ENCODE measurements at regions not wholly inside any gene's neighbourhood (a gene's known extent, or its start where the extent isn't known, plus 50 kb on each side); places are given as distances from the start of the nearest gene placed in this dataset.
A peak's percentile ranks its signal among the peaks of the same experiment; 100 is the strongest.

DNA sequence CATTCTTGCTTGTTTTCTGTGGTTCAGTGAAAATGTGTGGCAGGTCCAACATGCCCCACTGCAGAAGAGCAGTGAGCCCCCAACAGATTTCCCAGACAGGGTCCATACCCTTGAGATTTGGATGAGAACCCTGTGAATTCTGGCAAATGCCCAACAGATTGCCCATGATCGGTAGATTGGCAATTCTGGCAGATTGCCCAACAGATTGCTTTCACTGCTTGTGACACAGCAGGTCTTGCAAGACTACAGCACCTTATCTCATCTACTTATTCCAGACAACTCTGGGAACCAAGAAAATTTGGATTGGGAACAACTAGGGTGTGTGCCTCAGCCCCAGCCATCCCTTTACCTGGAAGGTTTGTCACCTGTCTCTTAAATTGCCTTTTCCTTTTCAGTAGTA lies 143.7 kb upstream of the COL1A2 start:
- no peak overlapping the region for H2BK15ac ChIP-seq (replicated peaks; ENCODE audit: low read depth)
- H4K8ac ChIP-seq (ENCODE audit: low read depth, low read length) = no peak overlapping the region
- H3K4me1 ChIP-seq (ENCODE audit: control insufficient read depth, low read depth, low read length) = no peaks in the 10 kb centered on the region
- no CpG with 5 or more reads among the region's 1 CpG for WGBS (ENCODE audit: extremely low coverage, insufficient coverage, low lambda C conversion rate)
- no peak overlapping the region for H3K4me3 ChIP-seq (ENCODE audit: low read length)
- no peak overlapping the region for H3K9ac ChIP-seq (ENCODE audit: low read length)
- H3K4me2 ChIP-seq (ENCODE audit: low read length) = no peak overlapping the region
- H3K18ac ChIP-seq (ENCODE audit: low read length) = no peak overlapping the region
- H2BK120ac ChIP-seq (ENCODE audit: low read depth, low read length) = no peak overlapping the region
- H3K56ac ChIP-seq (ENCODE audit: low read length) = no peak overlapping the region
- H3K4ac ChIP-seq (ENCODE audit: low read depth, low read length) = no peak overlapping the region
- H3K36me3 ChIP-seq (ENCODE audit: control insufficient read depth, insufficient read depth, low read length) = no peaks in the 10 kb centered on the region
- no peak overlapping the region for H4K5ac ChIP-seq (ENCODE audit: low read length)
- H2AK5ac ChIP-seq (ENCODE audit: low read length) = no peak overlapping the region
- no peaks in the 10 kb centered on the region for H3K79me1 ChIP-seq (ENCODE audit: low read length)
- no peak for DNase-seq
- H3K27me3 ChIP-seq (ENCODE audit: insufficient read depth, low read length, poor library complexity) = no peaks in the 10 kb centered on the region
- H3K27ac ChIP-seq (ENCODE audit: low read depth, low read length) = no peak overlapping the region
- no peak overlapping the region for H2BK5ac ChIP-seq (ENCODE audit: low read length)
- H3K23ac ChIP-seq (ENCODE audit: low read length) = no peak overlapping the region
- no peaks in the 10 kb centered on the region for H3K79me2 ChIP-seq (ENCODE audit: control insufficient read depth, insufficient read depth, low read length)

GRCh38 chr7:94252124-94252523 lies 142.6 kb upstream of the COL1A2 start:
- no peaks in the 10 kb centered on the region for H3K79me1 ChIP-seq (ENCODE audit: low read length)
- DNase-seq = no peak
- H2BK120ac ChIP-seq (ENCODE audit: low read depth, low read length) = no peak overlapping the region
- no peak overlapping the region for H2AK5ac ChIP-seq (ENCODE audit: low read length)
- no peaks in the 10 kb centered on the region for H3K36me3 ChIP-seq (ENCODE audit: control insufficient read depth, insufficient read depth, low read length)
- no peak overlapping the region for H4K5ac ChIP-seq (ENCODE audit: low read length)
- H3K4ac ChIP-seq (ENCODE audit: low read depth, low read length) = no peak overlapping the region
- no peaks in the 10 kb centered on the region for H3K4me1 ChIP-seq (ENCODE audit: control insufficient read depth, low read depth, low read length)
- H3K4me3 ChIP-seq (ENCODE audit: low read length) = no peak overlapping the region
- no peak overlapping the region for H2BK5ac ChIP-seq (ENCODE audit: low read length)
- WGBS (ENCODE audit: extremely low coverage, insufficient coverage, low lambda C conversion rate) = no CpG with 5 or more reads among the region's 1 CpG
- H3K9ac ChIP-seq (ENCODE audit: low read length) = no peak overlapping the region
- H3K4me2 ChIP-seq (ENCODE audit: low read length) = no peak overlapping the region
- H3K18ac ChIP-seq (ENCODE audit: low read length) = no peak overlapping the region
- no peaks in the 10 kb centered on the region for H3K27me3 ChIP-seq (ENCODE audit: insufficient read depth, low read length, poor library complexity)
- no peak overlapping the region for H4K8ac ChIP-seq (ENCODE audit: low read depth, low read length)
- H3K23ac ChIP-seq (ENCODE audit: low read length) = no peak overlapping the region
- H3K79me2 ChIP-seq (ENCODE audit: control insufficient read depth, insufficient read depth, low read length) = no peaks in the 10 kb centered on the region
- no peak overlapping the region for H2BK15ac ChIP-seq (replicated peaks; ENCODE audit: low read depth)
- no peak overlapping the region for H3K27ac ChIP-seq (ENCODE audit: low read depth, low read length)
- H3K56ac ChIP-seq (ENCODE audit: low read length) = no peak overlapping the region

- H3K4ac ChIP-seq (ENCODE audit: low read depth, low read length) = no peak overlapping the region
Observed at GRCh38 chr7:94252971-94253370, 141.7 kb upstream of the COL1A2 start.

DNA sequence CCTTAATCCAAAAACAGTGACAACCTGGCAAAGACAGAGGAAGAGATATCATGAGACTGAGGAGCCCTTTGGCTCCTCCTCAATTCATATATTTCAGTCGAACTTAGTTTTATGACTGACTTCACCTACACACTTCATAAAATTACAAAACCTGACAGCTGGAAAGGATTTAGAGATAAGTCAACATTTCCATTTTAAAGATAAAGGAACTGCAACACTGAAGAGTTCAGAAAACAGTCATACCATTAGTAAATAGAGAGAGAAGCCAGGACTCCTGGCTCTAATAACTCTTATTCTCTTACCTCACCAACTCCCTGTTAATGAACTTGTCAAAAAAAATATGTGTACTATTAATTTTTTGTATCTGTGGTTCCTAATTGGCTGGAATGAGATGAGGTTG lies 141.0 kb upstream of the COL1A2 start:
- Histone ChIP-seq H3K4me2 (ENCODE audit: low read length) (no peak overlapping the region), H3K79me1 (ENCODE audit: low read length) (no peaks in the 10 kb centered on the region), H3K4me1 (ENCODE audit: control insufficient read depth, low read depth, low read length) (no peaks in the 10 kb centered on the region), H3K36me3 (ENCODE audit: control insufficient read depth, insufficient read depth, low read length) (no peaks in the 10 kb centered on the region), H3K4ac (ENCODE audit: low read depth, low read length) (no peak overlapping the region), H3K27me3 (ENCODE audit: insufficient read depth, low read length, poor library complexity) (no peaks in the 10 kb centered on the region), H4K8ac (ENCODE audit: low read depth, low read length) (no peak overlapping the region), H2AK5ac (ENCODE audit: low read length) (no peak overlapping the region), H2BK120ac (ENCODE audit: low read depth, low read length) (no peak overlapping the region), H3K18ac (ENCODE audit: low read length) (no peak overlapping the region), H3K4me3 (ENCODE audit: low read length) (no peak overlapping the region), H3K9ac (ENCODE audit: low read length) (no peak overlapping the region), H2BK15ac (replicated peaks; ENCODE audit: low read depth) (no peak overlapping the region), H3K56ac (ENCODE audit: low read length) (no peak overlapping the region), H3K27ac (ENCODE audit: low read depth, low read length) (no peak overlapping the region), H2BK5ac (ENCODE audit: low read length) (no peak overlapping the region), H3K79me2 (ENCODE audit: control insufficient read depth, insufficient read depth, low read length) (no peaks in the 10 kb centered on the region), H3K23ac (ENCODE audit: low read length) (no peak overlapping the region), H4K5ac (ENCODE audit: low read length) (no peak overlapping the region)
- no peak for DNase-seq
- WGBS (ENCODE audit: extremely low coverage, insufficient coverage, low lambda C conversion rate) = no CpG with 5 or more reads among the region's 1 CpG

More at GRCh38 chr7:94252971-94253370, 141.7 kb upstream of the COL1A2 start:
- Histone ChIP-seq H3K27ac (ENCODE audit: low read depth, low read length) (no peak overlapping the region), H3K79me2 (ENCODE audit: control insufficient read depth, insufficient read depth, low read length) (no peaks in the 10 kb centered on the region), H3K9ac (ENCODE audit: low read length) (no peak overlapping the region), H2AK5ac (ENCODE audit: low read length) (no peak overlapping the region), H3K27me3 (ENCODE audit: insufficient read depth, low read length, poor library complexity) (no peaks in the 10 kb centered on the region), H3K4me2 (ENCODE audit: low read length) (no peak overlapping the region), H3K4me1 (ENCODE audit: control insufficient read depth, low read depth, low read length) (no peaks in the 10 kb centered on the region), H3K79me1 (ENCODE audit: low read length) (no peaks in the 10 kb centered on the region), H4K5ac (ENCODE audit: low read length) (no peak overlapping the region), H2BK15ac (replicated peaks; ENCODE audit: low read depth) (no peak overlapping the region), H4K8ac (ENCODE audit: low read depth, low read length) (no peak overlapping the region), H2BK5ac (ENCODE audit: low read length) (no peak overlapping the region), H2BK120ac (ENCODE audit: low read depth, low read length) (no peak overlapping the region), H3K23ac (ENCODE audit: low read length) (no peak overlapping the region), H3K18ac (ENCODE audit: low read length) (no peak overlapping the region), H3K36me3 (ENCODE audit: control insufficient read depth, insufficient read depth, low read length) (no peaks in the 10 kb centered on the region), H3K56ac (ENCODE audit: low read length) (no peak overlapping the region), H3K4me3 (ENCODE audit: low read length) (no peak overlapping the region)
- no peak for DNase-seq

DNA sequence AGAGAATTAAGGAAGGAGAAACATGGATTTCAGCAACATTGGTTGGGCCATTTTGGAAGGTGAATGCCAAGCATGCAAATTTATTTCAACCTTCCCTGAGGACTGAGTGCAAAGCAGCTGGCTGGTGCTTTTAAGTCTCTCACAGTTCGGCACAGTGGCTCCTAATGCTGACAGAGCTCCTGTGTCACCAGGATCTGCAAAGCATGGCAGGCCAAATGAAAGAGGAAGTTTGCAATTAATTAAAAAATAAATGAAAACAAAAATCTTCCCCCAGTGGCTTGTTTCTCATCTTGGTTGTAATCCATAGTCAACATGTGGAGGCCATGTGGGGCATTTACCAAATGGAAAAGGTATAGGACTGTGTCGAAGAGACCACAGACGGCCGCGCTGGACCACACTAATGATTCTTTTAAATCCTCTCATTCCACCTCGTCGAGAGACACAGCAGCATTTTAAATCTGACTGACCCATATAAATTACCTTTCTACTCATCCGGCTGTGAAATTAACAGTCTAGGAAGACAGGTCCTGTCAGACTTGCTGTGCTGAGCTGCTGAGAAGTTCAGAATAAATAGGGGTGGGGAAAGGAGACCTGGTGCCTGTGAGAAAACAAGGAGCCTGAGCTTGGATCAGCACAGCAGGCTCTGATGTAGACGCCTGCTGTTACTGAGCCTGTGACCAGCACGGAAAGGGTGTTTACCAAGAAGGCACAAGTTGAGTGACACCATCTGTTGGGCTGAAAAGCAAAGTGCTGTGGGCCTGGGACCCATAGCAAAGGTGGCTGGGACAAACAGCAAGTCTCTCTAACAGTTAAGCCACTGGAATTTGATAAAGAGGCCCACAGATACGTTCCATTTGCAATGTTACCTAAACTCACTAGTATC lies 136.0 kb upstream of the COL1A2 start:
- H2BK120ac ChIP-seq (ENCODE audit: low read depth, low read length) = peak overlapping the region; percentile 61
- H2BK5ac ChIP-seq (ENCODE audit: low read length) = no peak overlapping the region
- no peak overlapping the region for H3K4me2 ChIP-seq (ENCODE audit: low read length)
- no peaks in the 10 kb centered on the region for H3K79me2 ChIP-seq (ENCODE audit: control insufficient read depth, insufficient read depth, low read length)
- no peak overlapping the region for H4K8ac ChIP-seq (ENCODE audit: low read depth, low read length)
- no peak overlapping the region for H3K4me3 ChIP-seq (ENCODE audit: low read length)
- DNase-seq = peak; percentile 81
- no peak overlapping the region for H3K56ac ChIP-seq (ENCODE audit: low read length)
- no peak overlapping the region for H3K23ac ChIP-seq (ENCODE audit: low read length)
- no peaks in the 10 kb centered on the region for H3K79me1 ChIP-seq (ENCODE audit: low read length)
- H3K4ac ChIP-seq (ENCODE audit: low read depth, low read length) = no peak overlapping the region
- H3K4me1 ChIP-seq (ENCODE audit: control insufficient read depth, low read depth, low read length) = no peaks in the 10 kb centered on the region
- H3K27me3 ChIP-seq (ENCODE audit: insufficient read depth, low read length, poor library complexity) = no peaks in the 10 kb centered on the region
- H3K36me3 ChIP-seq (ENCODE audit: control insufficient read depth, insufficient read depth, low read length) = no peaks in the 10 kb centered on the region
- no peak overlapping the region for H3K27ac ChIP-seq (ENCODE audit: low read depth, low read length)
- WGBS (ENCODE audit: extremely low coverage, insufficient coverage, low lambda C conversion rate) = no CpG with 5 or more reads among the region's 11 CpGs
- no peak overlapping the region for H2AK5ac ChIP-seq (ENCODE audit: low read length)
- no peak overlapping the region for H2BK15ac ChIP-seq (replicated peaks; ENCODE audit: low read depth)
- H4K5ac ChIP-seq (ENCODE audit: low read length) = no peak overlapping the region
- H3K9ac ChIP-seq (ENCODE audit: low read length) = no peak overlapping the region
- peak overlapping the region; percentile 51 for H3K18ac ChIP-seq (ENCODE audit: low read length)

- Histone ChIP-seq H3K23ac (ENCODE audit: low read length) (no peak overlapping the region), H3K4me3 (ENCODE audit: low read length) (no peak overlapping the region), H2BK15ac (replicated peaks; ENCODE audit: low read depth) (no peak overlapping the region), H3K56ac (ENCODE audit: low read length) (no peak overlapping the region), H4K5ac (ENCODE audit: low read length) (no peak overlapping the region), H3K27me3 (ENCODE audit: insufficient read depth, low read length, poor library complexity) (no peaks in the 10 kb centered on the region), H3K27ac (ENCODE audit: low read depth, low read length) (no peak overlapping the region), H4K8ac (ENCODE audit: low read depth, low read length) (no peak overlapping the region), H2AK5ac (ENCODE audit: low read length) (no peak overlapping the region), H3K4me2 (ENCODE audit: low read length) (no peak overlapping the region), H3K9ac (ENCODE audit: low read length) (no peak overlapping the region), H3K79me2 (ENCODE audit: control insufficient read depth, insufficient read depth, low read length) (no peaks in the 10 kb centered on the region), H3K36me3 (ENCODE audit: control insufficient read depth, insufficient read depth, low read length) (no peaks in the 10 kb centered on the region), H2BK5ac (ENCODE audit: low read length) (no peak overlapping the region), H2BK120ac (ENCODE audit: low read depth, low read length) (no peak overlapping the region), H3K4me1 (ENCODE audit: control insufficient read depth, low read depth, low read length) (peaks cover 2% of the 10 kb centered on the region), H3K79me1 (ENCODE audit: low read length) (no peaks in the 10 kb centered on the region), H3K18ac (ENCODE audit: low read length) (no peak overlapping the region), H3K4ac (ENCODE audit: low read depth, low read length) (no peak overlapping the region)
- no peak for DNase-seq
- no CpG with 5 or more reads among the region's 6 CpGs for WGBS (ENCODE audit: extremely low coverage, insufficient coverage, low lambda C conversion rate)
Observed at GRCh38 chr7:94261067-94261466, 133.6 kb upstream of the COL1A2 start.
